Skeletal muscle tissue (tissue), 3 donors: ENCODE measurements at regions not wholly inside any gene's neighbourhood (a gene's known extent, or its start where the extent isn't known, plus 50 kb on each side); places are given as distances from the start of the nearest gene placed in this dataset.
"Not testable (repeated sequence)": the region's sequence is repeated elsewhere in the genome, so short reads cannot be mapped to it uniquely, and the experiment has no call there.

Source experiments
- H3K27ac ChIP-seq: one replicate; pipeline ENCODE4 v1.7.0; 2013; ENCODE audit warnings: mild to moderate bottlenecking, low read depth, low read length, inconsistent platforms
- H3K27me3 ChIP-seq, 3 donors: one replicate each; pipeline ENCODE4 v1.7.0; 2013; ENCODE audit warnings: low read length in 3 of 3; ENCODE audit not compliant: control insufficient read depth in 3 of 3, insufficient read depth in 3 of 3
- H3K36me3 ChIP-seq, 3 donors: one replicate each; pipeline ENCODE4 v1.7.0; 2013; ENCODE audit warnings: low read length in 3 of 3; ENCODE audit not compliant: control insufficient read depth in 3 of 3, insufficient read depth in 3 of 3
- H3K4me1 ChIP-seq, 3 donors: one replicate each; pipeline ENCODE4 v1.7.0; 2013; ENCODE audit warnings: low read length in 3 of 3, mild to moderate bottlenecking in 3 of 3; ENCODE audit not compliant: control insufficient read depth in 3 of 3, insufficient read depth in 3 of 3
- H3K4me3 ChIP-seq, 3 donors: one replicate each; pipeline ENCODE4 v1.7.0; 2013; ENCODE audit warnings: low read length in 3 of 3
- H3K9ac ChIP-seq, 3 donors: one replicate each; pipeline ENCODE4 v1.7.0; 2013; ENCODE audit warnings: low read length in 3 of 3, mild to moderate bottlenecking in 3 of 3, moderate library complexity in 2 of 3, low read depth in 1 of 3
- H3K9me3 ChIP-seq, 3 donors: one replicate each; pipeline ENCODE4 v1.7.0; 2013; ENCODE audit warnings: low read length in 3 of 3; ENCODE audit not compliant: control insufficient read depth in 3 of 3
- donor health status: Osteomylitis.

DNA sequence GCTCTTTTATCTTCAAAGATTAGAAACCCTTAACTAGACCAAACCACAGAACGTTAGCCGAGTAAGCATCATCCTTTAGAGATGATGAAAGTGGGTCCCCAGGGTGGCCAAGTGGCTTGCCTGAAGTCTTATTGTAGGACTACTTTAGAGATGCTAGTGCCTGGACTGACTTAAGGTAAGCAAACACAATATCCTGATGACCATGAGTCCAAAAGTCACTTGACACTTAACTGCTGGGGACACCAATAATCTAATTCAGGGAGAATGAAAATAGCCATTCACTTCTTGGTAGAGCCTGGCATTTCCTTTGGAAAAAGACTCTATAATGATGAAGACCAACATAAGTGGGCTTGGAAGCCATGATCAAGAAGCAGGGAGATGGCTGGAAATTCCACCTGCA is 225.3 kb upstream of the IRF2BP2 start:
- Histone ChIP-seq H3K4me1 (peaks cover 4 to 9% (median 6%) of the 10 kb centered on the region in 3 donors), H3K4me3 (no peak overlapping the region), H3K9ac (no peak overlapping the region), H3K9me3 (no peaks in the 10 kb centered on the region), H3K27me3 (no peaks in the 10 kb centered on the region), H3K36me3 (no peaks in the 10 kb centered on the region), H3K27ac (no peak overlapping the region)

GRCh38 chr1:234833646-234834045 is 223.7 kb upstream of the IRF2BP2 start:
- no peak overlapping the region for H3K4me3 ChIP-seq
- H3K9me3 ChIP-seq: no peaks in the 10 kb centered on the region
- no peaks in the 10 kb centered on the region for H3K36me3 ChIP-seq
- peaks cover 3 to 9% (median 4%) of the 10 kb centered on the region in 3 donors for H3K4me1 ChIP-seq
- no peak overlapping the region for H3K9ac ChIP-seq
- H3K27me3 ChIP-seq: no peaks in the 10 kb centered on the region
- no peak overlapping the region for H3K27ac ChIP-seq

DNA sequence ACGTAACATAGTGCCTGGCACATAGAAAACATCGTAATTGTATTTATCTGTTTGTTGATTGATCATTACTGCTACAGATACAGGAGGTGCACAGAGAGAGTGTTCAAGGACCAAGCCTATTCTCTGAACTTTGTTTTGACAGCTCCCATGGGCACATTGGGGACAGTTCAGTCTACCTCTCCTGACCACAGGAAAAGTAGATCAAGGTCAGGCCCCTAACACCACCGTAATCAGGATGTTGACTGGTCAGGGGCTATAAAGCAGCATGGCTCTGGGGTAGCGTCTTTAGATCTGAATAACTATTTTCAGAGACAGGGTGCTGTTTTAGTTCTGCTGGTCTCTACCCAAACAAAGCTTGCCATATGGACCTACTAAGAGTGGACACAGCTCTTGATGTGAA is 223.1 kb upstream of the IRF2BP2 start:
- no peaks in the 10 kb centered on the region for H3K9me3 ChIP-seq
- no peaks in the 10 kb centered on the region for H3K36me3 ChIP-seq
- no peaks in the 10 kb centered on the region for H3K27me3 ChIP-seq
- H3K9ac ChIP-seq: no peak overlapping the region
- no peak overlapping the region for H3K4me3 ChIP-seq
- no peak overlapping the region for H3K27ac ChIP-seq
- H3K4me1 ChIP-seq: peaks cover 3 to 9% (median 4%) of the 10 kb centered on the region in 3 donors

- H3K27me3 ChIP-seq: no peaks in the 10 kb centered on the region
- no peak overlapping the region for H3K9ac ChIP-seq
- H3K36me3 ChIP-seq: no peaks in the 10 kb centered on the region
- no peak overlapping the region for H3K4me3 ChIP-seq
- H3K9me3 ChIP-seq: no peaks in the 10 kb centered on the region
- no peak overlapping the region for H3K27ac ChIP-seq
- peaks cover 2 to 5% (median 4%) of the 10 kb centered on the region in 3 donors for H3K4me1 ChIP-seq
Measured at GRCh38 chr1:234827656-234828055, 217.7 kb upstream of the IRF2BP2 start.

DNA sequence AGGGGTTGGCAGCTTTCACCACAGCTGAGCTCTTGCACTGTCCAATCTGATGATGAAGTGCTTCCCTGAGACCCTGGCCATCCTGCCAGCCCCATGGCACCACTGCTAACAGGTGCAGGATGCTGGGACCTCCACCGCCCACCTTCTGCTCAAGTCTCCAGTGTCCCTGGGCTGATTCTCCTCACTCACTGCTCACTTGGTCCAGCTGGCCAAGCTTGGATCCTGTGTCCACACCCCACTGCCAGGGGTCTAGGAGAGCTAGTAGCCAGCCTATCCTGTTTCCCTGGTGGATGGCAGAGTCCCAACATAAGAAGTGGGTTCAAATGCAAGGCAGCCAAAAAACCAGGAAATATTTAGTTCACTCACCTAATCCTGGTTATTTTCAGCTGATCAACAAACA is 217.2 kb upstream of the IRF2BP2 start:
- no peaks in the 10 kb centered on the region for H3K36me3 ChIP-seq
- H3K4me1 ChIP-seq: peaks cover 2 to 5% (median 4%) of the 10 kb centered on the region in 3 donors
- H3K9ac ChIP-seq: no peak overlapping the region
- H3K27me3 ChIP-seq: no peaks in the 10 kb centered on the region
- H3K27ac ChIP-seq: no peak overlapping the region
- H3K4me3 ChIP-seq: no peak overlapping the region
- H3K9me3 ChIP-seq: no peaks in the 10 kb centered on the region

DNA sequence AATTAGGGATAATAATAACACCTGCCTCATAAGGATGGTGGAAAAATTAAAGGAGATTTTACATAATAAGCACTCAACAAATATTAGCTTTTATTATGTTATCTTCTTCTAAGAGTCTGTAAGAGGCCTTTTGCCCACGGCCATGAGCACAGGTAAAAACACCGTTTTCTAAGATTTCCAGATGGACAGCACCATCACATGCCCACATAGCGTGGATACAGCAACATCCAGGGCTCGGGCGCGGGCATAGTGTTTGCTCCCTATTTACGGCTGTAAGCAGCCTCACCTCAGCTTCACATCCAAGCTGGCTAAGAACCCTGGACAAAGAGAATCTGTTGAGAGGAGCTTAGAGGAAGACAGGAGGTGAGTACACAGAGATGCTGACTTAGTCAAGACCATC is 216.4 kb upstream of the IRF2BP2 start:
- no peak overlapping the region for H3K4me3 ChIP-seq
- no peak overlapping the region for H3K9ac ChIP-seq
- no peaks in the 10 kb centered on the region for H3K27me3 ChIP-seq
- peaks cover 2 to 5% (median 4%) of the 10 kb centered on the region in 3 donors for H3K4me1 ChIP-seq
- no peak overlapping the region for H3K27ac ChIP-seq
- no peaks in the 10 kb centered on the region for H3K36me3 ChIP-seq
- H3K9me3 ChIP-seq: no peaks in the 10 kb centered on the region

DNA sequence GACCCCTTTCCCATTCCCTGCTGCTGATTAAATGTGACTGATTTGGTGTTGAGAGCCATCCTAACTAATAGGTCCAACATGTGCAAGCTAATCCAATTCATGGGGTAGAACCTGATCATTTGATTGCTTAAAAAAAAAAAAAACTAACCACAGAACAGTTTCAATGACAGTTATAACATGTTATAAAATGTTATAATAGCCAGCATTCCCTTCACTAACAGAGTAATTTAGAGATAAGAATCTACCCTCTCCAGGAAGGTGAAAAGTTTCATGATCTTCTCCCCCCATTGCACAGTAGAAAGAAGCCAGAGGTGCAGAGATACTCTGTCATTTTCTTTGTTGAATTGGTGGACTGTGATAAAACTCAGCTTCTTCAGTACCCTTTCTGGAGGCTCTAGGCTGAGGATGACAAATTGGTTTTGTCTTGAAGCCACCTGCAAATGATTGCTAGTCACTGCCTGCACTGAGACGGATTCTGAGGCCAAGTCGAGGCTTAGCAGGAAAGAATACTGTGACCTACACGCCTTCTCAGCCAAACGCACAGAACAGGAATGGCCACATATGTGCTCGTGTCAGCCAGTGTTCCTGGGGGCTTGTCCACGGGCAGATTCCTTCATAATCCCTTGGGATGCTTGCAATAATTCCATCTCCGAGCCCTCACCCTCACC is 215.7 kb upstream of the IRF2BP2 start:
- no peak overlapping the region for H3K27ac ChIP-seq
- peak overlapping the region in 1 of 3 donors; percentile 16 for H3K9ac ChIP-seq
- H3K27me3 ChIP-seq: no peaks in the 10 kb centered on the region
- H3K9me3 ChIP-seq: no peaks in the 10 kb centered on the region
- no peaks in the 10 kb centered on the region for H3K36me3 ChIP-seq
- H3K4me1 ChIP-seq: peaks cover 2 to 5% (median 4%) of the 10 kb centered on the region in 3 donors
- H3K4me3 ChIP-seq: no peak overlapping the region

- H3K4me3 ChIP-seq, H3K9me3 ChIP-seq, H3K27ac ChIP-seq, H3K36me3 ChIP-seq, H3K9ac ChIP-seq, H3K27me3 ChIP-seq, H3K4me1 ChIP-seq: not testable (repeated sequence)
Measured at GRCh38 chr1:234824836-234825235, 214.9 kb upstream of the IRF2BP2 start.

- no peaks in the 10 kb centered on the region for H3K9me3 ChIP-seq
- no peaks in the 10 kb centered on the region for H3K27me3 ChIP-seq
- peaks cover 2 to 5% (median 4%) of the 10 kb centered on the region in 3 donors for H3K4me1 ChIP-seq
- no peak overlapping the region for H3K9ac ChIP-seq
- no peak overlapping the region for H3K27ac ChIP-seq
- H3K4me3 ChIP-seq: no peak overlapping the region
- H3K36me3 ChIP-seq: no peaks in the 10 kb centered on the region
Measured at GRCh38 chr1:234823191-234824176, 213.5 kb upstream of the IRF2BP2 start.

- Histone ChIP-seq H3K4me1 (peaks cover 0 to 4% (median 3%) of the 10 kb centered on the region in 3 donors), H3K27me3 (no peaks in the 10 kb centered on the region), H3K4me3 (no peak overlapping the region), H3K27ac (no peak overlapping the region), H3K9ac (no peak overlapping the region), H3K9me3 (no peaks in the 10 kb centered on the region), H3K36me3 (no peaks in the 10 kb centered on the region)
Measured at GRCh38 chr1:234821840-234822239, 211.9 kb upstream of the IRF2BP2 start.
